NCI-H82 treated with DMSO at 0.1 percent for 48 hours (cell line): ENCODE measurements at regions not wholly inside any gene's neighbourhood (a gene's known extent, or its start where the extent isn't known, plus 50 kb on each side); places are given as distances from the start of the nearest gene placed in this dataset.

Experiments
- DNase-seq: peaks from one replicate; lab custom pipeline; 2025; ENCODE audit not compliant: unreplicated experiment; lab: John Stamatoyannopoulos, UW

GRCh38 chr12:132408626-132409494, 79.5 kb upstream of the GALNT9 start:
- no peak for DNase-seq

GRCh38 chr12:132407992-132408391, 78.6 kb upstream of the GALNT9 start:
- no peak for DNase-seq

GRCh38 chr12:132407451-132407961, 78.1 kb upstream of the GALNT9 start:
- no peak for DNase-seq

- no peak for DNase-seq
Observed at GRCh38 chr12:132406493-132407450, 77.4 kb upstream of the GALNT9 start.

GRCh38 chr12:132405742-132406251, 76.4 kb upstream of the GALNT9 start:
- no peak for DNase-seq

- DNase-seq, result no peak
Observed at GRCh38 chr12:132404951-132405741, 75.8 kb upstream of the GALNT9 start.

GRCh38 chr12:132404435-132404855, 75.1 kb upstream of the GALNT9 start:
- DNase-seq, result no peak

GRCh38 chr12:132403636-132404434, 74.4 kb upstream of the GALNT9 start:
- no peak for DNase-seq

GRCh38 chr12:132402831-132403416, 73.5 kb upstream of the GALNT9 start:
- DNase-seq, result no peak

- DNase-seq, result no peak
Observed at GRCh38 chr12:132401982-132402381, 72.6 kb upstream of the GALNT9 start.

- no peak for DNase-seq
Observed at GRCh38 chr12:132400011-132400641, 70.7 kb upstream of the GALNT9 start.

- no peak for DNase-seq
Observed at GRCh38 chr12:132399092-132400010, 70.0 kb upstream of the GALNT9 start.

- DNase-seq, result no peak
Observed at GRCh38 chr12:132398386-132398991, 69.1 kb upstream of the GALNT9 start.

GRCh38 chr12:132397934-132398385, 68.6 kb upstream of the GALNT9 start:
- DNase-seq, result no peak

- DNase-seq, result no peak
Observed at GRCh38 chr12:132397152-132397933, 68.0 kb upstream of the GALNT9 start.

GRCh38 chr12:132396657-132397056, 67.3 kb upstream of the GALNT9 start:
- DNase-seq, result no peak

GRCh38 chr12:132395908-132396305, 66.5 kb upstream of the GALNT9 start:
- DNase-seq, result no peak
